Brain microvascular endothelial cell (primary cell): ENCODE measurements at regions not wholly inside any gene's neighbourhood (a gene's known extent, or its start where the extent isn't known, plus 50 kb on each side); places are given as distances from the start of the nearest gene placed in this dataset.
A peak's percentile ranks its signal among the peaks of the same experiment; 100 is the strongest.

ENCODE experiments used
- DNase-seq: peaks from one replicate; pipeline ENCODE4 v3.0.0-alpha.2; 2020
- H3K27ac ChIP-seq: fragments of 250-450 bp; sonication (Bioruptor Pico); 2 replicates; pipeline ENCODE4 v1.5.1; 2020; ENCODE audit warnings: mild to moderate bottlenecking, moderate library complexity
- H3K27me3 ChIP-seq: fragments of 250-450 bp; sonication (Bioruptor Pico); replicated peaks from 2 replicates; pipeline ENCODE4 v1.5.1; 2020; ENCODE audit warnings: mild to moderate bottlenecking
- H3K36me3 ChIP-seq: fragments of 250-450 bp; sonication (Bioruptor Pico); replicated peaks from 2 replicates; pipeline ENCODE4 v1.5.1; 2020; ENCODE audit warnings: mild to moderate bottlenecking
- H3K4me3 ChIP-seq: 2 replicates; pipeline ENCODE4 v1.5.1; 2011; ENCODE audit warnings: low read depth, mild to moderate bottlenecking, control low read depth, low read length, moderate library complexity
- CTCF ChIP-seq: IDR thresholded peaks from 2 replicates; pipeline ENCODE4 v1.5.1; 2011; ENCODE audit warnings: low read depth, mild to moderate bottlenecking, moderate library complexity, low read length, control low read depth, inconsistent platforms; ENCODE audit errors: missing control alignments
- in situ Hi-C: cut with HindIII; loops from 2 replicates; pipeline ENCODE4 v1.10.0; 2017; ENCODE audit warnings: low sequenced_read_pairs, low pct_ligation_motif_present

GRCh38 chr2:225971433-225971832 lies 571.9 kb downstream of the NYAP2 start:
- Histone ChIP-seq H3K36me3 (no peaks in the 10 kb centered on the region), H3K4me3 (no peak overlapping the region), H3K27me3 (no peaks in the 10 kb centered on the region), H3K27ac (no peak overlapping the region)
- no peak for TF ChIP-seq CTCF
- in situ Hi-C loops: no loop called here
- DNase-seq: no peak

GRCh38 chr2:225948903-225949302 lies 549.4 kb downstream of the NYAP2 start:
- H3K4me3 ChIP-seq: no peak overlapping the region
- TF ChIP-seq CTCF: no peak
- H3K27ac ChIP-seq: no peak overlapping the region
- no peak for DNase-seq
- no peaks in the 10 kb centered on the region for H3K36me3 ChIP-seq
- in situ Hi-C loops: no loop called here
- H3K27me3 ChIP-seq: no peaks in the 10 kb centered on the region

- Histone ChIP-seq H3K4me3 (no peak overlapping the region), H3K36me3 (no peaks in the 10 kb centered on the region), H3K27me3 (no peaks in the 10 kb centered on the region), H3K27ac (no peak overlapping the region)
- in situ Hi-C loops: no loop called here
- TF ChIP-seq CTCF: no peak
- no peak for DNase-seq
Observed at GRCh38 chr2:225938991-225939390, 539.5 kb downstream of the NYAP2 start.

GRCh38 chr2:225937625-225938187 lies 538.2 kb downstream of the NYAP2 start:
- H3K4me3 ChIP-seq: no peak overlapping the region
- DNase-seq: peak; percentile 26
- TF ChIP-seq CTCF: no peak
- no peak overlapping the region for H3K27ac ChIP-seq
- H3K27me3 ChIP-seq: no peaks in the 10 kb centered on the region
- no peaks in the 10 kb centered on the region for H3K36me3 ChIP-seq
- in situ Hi-C loops: no loop called here

- DNase-seq: no peak
- no peaks in the 10 kb centered on the region for H3K36me3 ChIP-seq
Observed at GRCh38 chr2:225932811-225933413, 533.4 kb downstream of the NYAP2 start.

More at GRCh38 chr2:225932811-225933413, 533.4 kb downstream of the NYAP2 start:
- in situ Hi-C loops: no loop called here
- TF ChIP-seq CTCF: no peak
- Histone ChIP-seq H3K27me3 (no peaks in the 10 kb centered on the region), H3K4me3 (no peak overlapping the region), H3K27ac (no peak overlapping the region)
